A549 (cell line): ENCODE measurements at regions not wholly inside any gene's neighbourhood (a gene's known extent, or its start where the extent isn't known, plus 50 kb on each side); places are given as distances from the start of the nearest gene placed in this dataset.

Source experiments
- ATAC-seq, 2 experiments: fragments of 200-7000 bp in 1 of 2; fragments of >200 bp in 1 of 2; cut with Nextera tagmentation in 1 of 2; cut with Tn5 transposase in 1 of 2; 3 replicates each; pipeline versions ENCODE4 v1.8.0 to v1.9.1; 2018 to 2020; ENCODE audit warnings: mild to moderate bottlenecking in 1 of 2, moderate library complexity in 1 of 2
- CTCF ChIA-PET: fragments of 300-600 bp; sonication (Branson Sonifier 250); formaldehyde crosslinking; extraction: SDS; loops from one replicate; lab custom pipeline; 2021; ENCODE audit warnings: antibody characterized with exemption, inconsistent platforms; lab: Yijun Ruan, JAX
- POLR2A ChIA-PET: fragments of 350-600 bp; formaldehyde crosslinking; extraction: SDS; loops from one replicate; lab custom pipeline; 2021; ENCODE audit warnings: antibody characterized with exemption, inconsistent platforms; lab: Yijun Ruan, JAX
- DNase-seq, 2 experiments: peaks; one replicate each; pipeline versions ENCODE4 v3.0.0 to v3.0.0-alpha.2; 2011 to 2016; ENCODE audit warnings: low read depth in 1 of 2, low spot score in 1 of 2
- FAIRE-seq: peaks from 2 replicates; lab custom pipeline; 2011; peaks lifted over from hg19 to GRCh38; lab: Jason Lieb, UNC
- H3K27ac ChIP-seq, 2 experiments: fragments of >200 bp; sonication (Bioruptor Twin); formaldehyde crosslinking; 3 replicates each; pipeline ENCODE4 v1.5.1; 2016 to 2017
- H3K4me1 ChIP-seq: fragments of >200 bp; sonication (Bioruptor Twin); formaldehyde crosslinking; 3 replicates; pipeline ENCODE4 v1.6.1; 2016
- H3K4me2 ChIP-seq: fragments of >200 bp; sonication (Bioruptor Twin); formaldehyde crosslinking; 3 replicates; pipeline ENCODE4 v1.6.1; 2016
- H3K4me3 ChIP-seq: fragments of >200 bp; sonication (Bioruptor Twin); formaldehyde crosslinking; 3 replicates; pipeline ENCODE4 v1.5.1; 2016
- H3K9me3 ChIP-seq: fragments of >200 bp; sonication (Bioruptor Twin); formaldehyde crosslinking; 3 replicates; pipeline ENCODE4 v1.6.1; 2016
- CBX8 ChIP-seq: fragments of 200-600 bp; sonication (generic); IDR thresholded peaks from 2 replicates; pipeline ENCODE4 v1.6.1; 2016
- CEBPB ChIP-seq, 2 experiments: fragments of >200 bp in 1 of 2; sonication (Bioruptor Twin) in 1 of 2; formaldehyde crosslinking in 1 of 2; IDR thresholded peaks; 2 replicates each; pipeline ENCODE4 v1.6.1; 2012 to 2016
- EHF ChIP-seq: fragments of 250-450 bp; sonication (Bioruptor Pico); IDR thresholded peaks from 2 replicates; pipeline ENCODE4 v1.5.0; 2020; ENCODE audit warnings: mild to moderate bottlenecking
- HEYL ChIP-seq: fragments of 250-450 bp; sonication (Bioruptor Pico); IDR thresholded peaks from 2 replicates; pipeline ENCODE4 v1.8.0; 2021; ENCODE audit warnings: mild to moderate bottlenecking, moderate library complexity
- HOXB13 ChIP-seq: fragments of 250-450 bp; sonication (Bioruptor Pico); IDR thresholded peaks from 2 replicates; pipeline ENCODE4 v1.5.0; 2020; ENCODE audit warnings: low read depth, mild to moderate bottlenecking, moderate library complexity
- JUN ChIP-seq, 2 experiments: fragments of >200 bp; sonication (Bioruptor Twin); formaldehyde crosslinking; IDR thresholded peaks; 2 replicates in 1 of 2; 3 replicates in 1 of 2; pipeline ENCODE4 v1.6.1; 2016 to 2017
- MYC ChIP-seq: IDR thresholded peaks from 2 replicates; pipeline ENCODE4 v1.6.1; 2012; ENCODE audit warnings: mild to moderate bottlenecking, inconsistent platforms, low read length, improper control_type of control experiment, borderline replicate concordance
- RAD21 ChIP-seq, 2 experiments: fragments of >200 bp in 1 of 2; sonication (Bioruptor Twin) in 1 of 2; formaldehyde crosslinking in 1 of 2; IDR thresholded peaks in 1 of 2; conservative IDR thresholded peaks in 1 of 2; 2 replicates in 1 of 2; 3 replicates in 1 of 2; pipeline ENCODE4 v1.6.1; 2012 to 2018; ENCODE audit warnings: inconsistent platforms in 1 of 2
- RARB ChIP-seq: fragments of 250-450 bp; sonication (Bioruptor Pico); IDR thresholded peaks from 2 replicates; pipeline ENCODE4 v1.8.0; 2021; ENCODE audit warnings: mild to moderate bottlenecking, moderate library complexity
- RCOR1 ChIP-seq: fragments of 150-350 bp; IDR thresholded peaks from 2 replicates; pipeline ENCODE4 v1.6.1; 2014; ENCODE audit warnings: antibody characterized with exemption, low read length, low read depth
- ZFP36 ChIP-seq: fragments of 450-650 bp; IDR thresholded peaks from 2 replicates; pipeline ENCODE4 v1.6.1; 2014; ENCODE audit warnings: borderline replicate concordance; ENCODE audit not compliant: partially characterized antibody
- WGBS: methylation state at CpG from one replicate; pipeline ENCODE4 v1.1.6; 2017; ENCODE audit errors: missing lambda C conversion rate; 5-methylcytosine and 5-hydroxymethylcytosine counted together
- TF ChIP-seq, protein P1 (sequence below): fragments of >200 bp; sonication (Bioruptor Twin); formaldehyde crosslinking; IDR thresholded peaks from 3 replicates; pipeline ENCODE4 v1.5.1; 2016
- TF ChIP-seq, protein P2 (sequence below): IDR thresholded peaks from 2 replicates; pipeline ENCODE4 v1.6.1; 2012; ENCODE audit warnings: low read depth, borderline replicate concordance
- TF ChIP-seq, protein P3 (sequence below): fragments of >200 bp; sonication (Bioruptor Twin); formaldehyde crosslinking; IDR thresholded peaks from 2 replicates; pipeline ENCODE4 v1.6.1; 2016
- TF ChIP-seq, protein P4 (sequence below): fragments of 250-450 bp; sonication (Bioruptor Pico); IDR thresholded peaks from 2 replicates; pipeline ENCODE4 v1.5.0; 2020; ENCODE audit warnings: low read depth, mild to moderate bottlenecking, moderate library complexity

DNA sequence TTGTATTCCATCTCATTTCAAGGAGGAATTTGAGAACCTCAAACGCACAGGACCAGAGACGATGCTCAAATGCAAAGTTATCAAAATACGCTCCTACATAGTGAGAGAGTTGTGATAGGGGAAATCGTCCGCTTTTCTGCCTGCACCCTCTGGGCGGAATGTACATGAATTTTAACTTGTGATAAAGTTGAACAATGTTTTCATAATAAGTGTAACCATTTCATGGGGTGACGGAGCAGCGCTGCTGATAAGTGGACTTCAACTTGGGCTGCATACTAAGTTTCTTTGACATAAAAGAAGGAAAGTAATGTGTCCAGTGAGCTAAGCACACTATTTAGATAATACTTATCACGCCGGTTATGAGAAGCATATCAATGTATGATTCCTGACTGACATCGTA lies 497.5 kb upstream of the MGMT start:
- no peak for FAIRE-seq

DNA sequence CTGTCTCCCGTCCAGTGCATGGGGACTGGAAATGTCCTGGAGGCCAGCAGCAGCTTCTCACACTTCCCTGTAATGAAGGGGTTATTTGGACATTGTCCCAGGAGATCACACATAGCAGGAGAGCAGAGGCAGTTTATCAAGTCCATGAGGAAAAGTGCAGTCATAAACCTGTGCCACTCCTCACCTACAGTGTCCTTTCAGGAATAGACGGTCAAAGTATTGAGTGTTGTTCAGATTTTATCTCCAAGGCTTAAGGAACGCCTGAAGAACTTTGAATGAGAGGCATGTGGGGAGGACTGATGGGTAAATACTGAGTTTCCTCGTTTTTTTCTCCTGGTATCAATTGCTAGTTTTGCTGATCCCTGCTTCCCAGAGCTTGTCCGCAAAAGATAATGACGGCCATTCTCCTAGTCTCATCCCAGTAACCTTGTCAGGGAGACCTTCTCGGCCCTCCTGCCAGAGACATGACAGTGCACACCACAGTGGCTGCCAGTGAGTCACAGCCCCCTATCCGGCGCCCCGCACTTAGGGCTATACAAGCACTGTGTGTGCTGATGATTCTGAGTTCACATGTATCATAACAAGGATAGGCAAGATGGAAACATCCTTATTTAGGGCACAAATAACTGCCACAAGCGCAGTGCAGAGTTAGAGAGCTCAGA lies 495.5 kb upstream of the MGMT start:
- Histone ChIP-seq H3K4me2 (no peak overlapping the region), H3K4me3 (no peak overlapping the region), H3K4me1 (no peaks in the 10 kb centered on the region), H3K27ac (no peak overlapping the region), H3K9me3 (no peaks in the 10 kb centered on the region)
- CTCF ChIA-PET, result no interaction called here
- ATAC-seq, result no peak
- no peak for TF ChIP-seq EHF
- no peak for TF ChIP-seq JUN (IDR thresholded peaks at IDR 0.05)
- DNase-seq, result no peak
- POLR2A ChIA-PET, result no interaction called here
- FAIRE-seq, result no peak
- WGBS, result 7% methylated on average over 11 of the region's 11 CpGs

More for the DNA sequence above, 497.5 kb upstream of the MGMT start:
- CTCF ChIA-PET, result no interaction called here
- H3K4me2 ChIP-seq, result no peak overlapping the region
- H3K4me1 ChIP-seq, result no peaks in the 10 kb centered on the region
- ATAC-seq (no peak), DNase-seq (no peak)
- no peak for TF ChIP-seq HEYL (CRISPR knock-in tag)
- no peak overlapping the region for H3K4me3 ChIP-seq
- POLR2A ChIA-PET, result no interaction called here
- no peaks in the 10 kb centered on the region for H3K9me3 ChIP-seq
- WGBS, result 28% methylated on average over 11 of the region's 11 CpGs
- no peak overlapping the region for H3K27ac ChIP-seq

DNA sequence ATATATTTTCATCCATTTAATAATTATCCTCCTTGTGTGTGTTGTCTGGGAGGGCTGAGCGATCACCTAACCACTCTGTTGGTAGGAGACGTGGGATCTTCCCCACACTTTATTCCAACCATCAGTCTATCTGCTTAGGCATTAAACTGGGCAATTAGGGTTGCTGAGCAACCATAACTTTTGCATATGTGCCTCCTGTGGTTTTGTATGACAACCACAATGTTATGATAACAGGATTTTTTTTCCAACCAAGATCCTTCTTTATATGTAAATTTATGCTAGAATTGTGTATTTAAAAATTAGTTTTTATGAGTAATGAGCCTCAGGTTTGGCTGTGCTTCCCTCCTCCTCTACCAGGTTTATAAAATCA lies 495.0 kb upstream of the MGMT start:
- POLR2A ChIA-PET, result no interaction called here
- Histone ChIP-seq H3K4me3 (no peak overlapping the region), H3K4me1 (no peaks in the 10 kb centered on the region), H3K9me3 (no peaks in the 10 kb centered on the region), H3K4me2 (no peak overlapping the region), H3K27ac (no peak overlapping the region)
- 0% methylated on average over 2 of the region's 2 CpGs for WGBS
- CTCF ChIA-PET, result no interaction called here
- FAIRE-seq (no peak), ATAC-seq (no peak), DNase-seq (no peak)
- TF ChIP-seq RCOR1 (no peak), CBX8 (no peak), CEBPB (IDR thresholded peaks at IDR 0.05) (no peak), HOXB13 (CRISPR knock-in tag) (no peak), ZFP36 (no peak), MYC (no peak)
- TF ChIP-seq, protein P1, sequence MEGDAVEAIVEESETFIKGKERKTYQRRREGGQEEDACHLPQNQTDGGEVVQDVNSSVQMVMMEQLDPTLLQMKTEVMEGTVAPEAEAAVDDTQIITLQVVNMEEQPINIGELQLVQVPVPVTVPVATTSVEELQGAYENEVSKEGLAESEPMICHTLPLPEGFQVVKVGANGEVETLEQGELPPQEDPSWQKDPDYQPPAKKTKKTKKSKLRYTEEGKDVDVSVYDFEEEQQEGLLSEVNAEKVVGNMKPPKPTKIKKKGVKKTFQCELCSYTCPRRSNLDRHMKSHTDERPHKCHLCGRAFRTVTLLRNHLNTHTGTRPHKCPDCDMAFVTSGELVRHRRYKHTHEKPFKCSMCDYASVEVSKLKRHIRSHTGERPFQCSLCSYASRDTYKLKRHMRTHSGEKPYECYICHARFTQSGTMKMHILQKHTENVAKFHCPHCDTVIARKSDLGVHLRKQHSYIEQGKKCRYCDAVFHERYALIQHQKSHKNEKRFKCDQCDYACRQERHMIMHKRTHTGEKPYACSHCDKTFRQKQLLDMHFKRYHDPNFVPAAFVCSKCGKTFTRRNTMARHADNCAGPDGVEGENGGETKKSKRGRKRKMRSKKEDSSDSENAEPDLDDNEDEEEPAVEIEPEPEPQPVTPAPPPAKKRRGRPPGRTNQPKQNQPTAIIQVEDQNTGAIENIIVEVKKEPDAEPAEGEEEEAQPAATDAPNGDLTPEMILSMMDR, result no peak
- TF ChIP-seq, protein P2, sequence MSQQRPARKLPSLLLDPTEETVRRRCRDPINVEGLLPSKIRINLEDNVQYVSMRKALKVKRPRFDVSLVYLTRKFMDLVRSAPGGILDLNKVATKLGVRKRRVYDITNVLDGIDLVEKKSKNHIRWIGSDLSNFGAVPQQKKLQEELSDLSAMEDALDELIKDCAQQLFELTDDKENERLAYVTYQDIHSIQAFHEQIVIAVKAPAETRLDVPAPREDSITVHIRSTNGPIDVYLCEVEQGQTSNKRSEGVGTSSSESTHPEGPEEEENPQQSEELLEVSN, result no peak

DNA sequence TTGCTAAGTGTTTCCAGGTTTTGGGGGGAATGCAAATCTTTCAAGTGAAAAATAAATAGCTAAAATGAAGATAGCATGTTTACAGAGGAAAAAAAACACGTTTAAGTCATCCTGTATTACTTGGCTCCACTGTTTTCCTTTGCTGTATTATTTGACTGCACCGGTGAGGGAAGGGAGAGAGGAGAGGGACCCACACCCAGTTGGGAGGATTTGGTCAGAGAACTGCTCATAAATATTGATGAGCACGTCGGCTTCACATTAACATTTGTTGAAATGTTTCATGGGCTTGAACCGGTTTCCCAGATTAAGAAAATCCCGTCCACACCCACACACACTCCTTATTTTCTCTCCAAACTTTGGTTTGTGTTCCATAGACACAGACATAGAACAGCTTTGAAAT lies 493.8 kb upstream of the MGMT start:
- CTCF ChIA-PET, result no interaction called here
- TF ChIP-seq RAD21 (conservative IDR thresholded peaks at IDR 0.05 in 1 of 2, IDR thresholded peaks at IDR 0.05 in 1 of 2), result no peak
- TF ChIP-seq, protein P1, result no peak
- TF ChIP-seq, protein P3, sequence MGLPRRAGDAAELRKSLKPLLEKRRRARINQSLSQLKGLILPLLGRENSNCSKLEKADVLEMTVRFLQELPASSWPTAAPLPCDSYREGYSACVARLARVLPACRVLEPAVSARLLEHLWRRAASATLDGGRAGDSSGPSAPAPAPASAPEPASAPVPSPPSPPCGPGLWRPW, result no peak
- TF ChIP-seq, protein P4, sequence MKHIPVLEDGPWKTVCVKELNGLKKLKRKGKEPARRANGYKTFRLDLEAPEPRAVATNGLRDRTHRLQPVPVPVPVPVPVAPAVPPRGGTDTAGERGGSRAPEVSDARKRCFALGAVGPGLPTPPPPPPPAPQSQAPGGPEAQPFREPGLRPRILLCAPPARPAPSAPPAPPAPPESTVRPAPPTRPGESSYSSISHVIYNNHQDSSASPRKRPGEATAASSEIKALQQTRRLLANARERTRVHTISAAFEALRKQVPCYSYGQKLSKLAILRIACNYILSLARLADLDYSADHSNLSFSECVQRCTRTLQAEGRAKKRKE (CRISPR knock-in tag), result no peak
- TF ChIP-seq RARB, result no peak
- Histone ChIP-seq H3K27ac (no peak overlapping the region), H3K9me3 (no peaks in the 10 kb centered on the region), H3K4me1 (no peaks in the 10 kb centered on the region), H3K4me3 (no peak overlapping the region), H3K4me2 (no peak overlapping the region)
- FAIRE-seq, result no peak
- ATAC-seq, result no peak
- POLR2A ChIA-PET, result no interaction called here
- no peak for DNase-seq
- WGBS, result 3% methylated on average over 6 of the region's 6 CpGs
